Stimulated activated CD4-positive, alpha-beta T cell treated with anti-CD3 and anti-CD28 coated beads, TNF-alpha, amount 100 ng/mL, for 24 hours (primary cell): ENCODE measurements at regions not wholly inside any gene's neighbourhood (a gene's known extent, or its start where the extent isn't known, plus 50 kb on each side); places are given as distances from the start of the nearest gene placed in this dataset.

ENCODE experiments used
- DNase-seq, 3 experiments: peaks; one replicate each; pipeline ENCODE4 v3.0.0-alpha.2; 2020; ENCODE audit warnings: low read depth in 3 of 3

GRCh38 chr14:38901791-38902190 lies 201.2 kb downstream of the SEC23A start:
- DNase-seq: no peak

- DNase-seq: no peak
These were observed 202.1 kb downstream of the SEC23A start for GRCh38 chr14:38900887-38901286.

GRCh38 chr14:38887696-38888095 lies 215.3 kb downstream of the SEC23A start:
- no peak for DNase-seq

- DNase-seq: no peak
These were observed 218.9 kb downstream of the SEC23A start for GRCh38 chr14:38884109-38884508.

- DNase-seq: no peak
These were observed 219.9 kb downstream of the SEC23A start for GRCh38 chr14:38883127-38883526.

- no peak for DNase-seq
These were observed 220.5 kb downstream of the SEC23A start for GRCh38 chr14:38882533-38882932.

- no peak for DNase-seq
These were observed 222.2 kb downstream of the SEC23A start for GRCh38 chr14:38880643-38881524.

GRCh38 chr14:38877744-38878388 lies 225.2 kb downstream of the SEC23A start:
- no peak for DNase-seq

- DNase-seq: no peak
These were observed 228.3 kb downstream of the SEC23A start for GRCh38 chr14:38874721-38875120.

GRCh38 chr14:38873941-38874612 lies 229.0 kb downstream of the SEC23A start:
- DNase-seq: no peak

- no peak for DNase-seq
These were observed 232.7 kb downstream of the SEC23A start for GRCh38 chr14:38870296-38870836.

GRCh38 chr14:38868399-38869290 lies 234.4 kb downstream of the SEC23A start:
- no peak for DNase-seq

- DNase-seq: peak; percentile 17 to 30 (median 30)
These were observed 235.4 kb downstream of the SEC23A start for GRCh38 chr14:38867561-38868150.

GRCh38 chr14:38866461-38866860 lies 236.6 kb downstream of the SEC23A start:
- no peak for DNase-seq

GRCh38 chr14:38862366-38862765 lies 240.7 kb downstream of the SEC23A start:
- DNase-seq: no peak

GRCh38 chr14:38860530-38860929 lies 242.5 kb downstream of the SEC23A start:
- DNase-seq: no peak

GRCh38 chr14:38856798-38857197 lies 246.2 kb downstream of the SEC23A start:
- DNase-seq: no peak

- DNase-seq: no peak
These were observed 247.5 kb downstream of the SEC23A start for GRCh38 chr14:38855513-38855912.

GRCh38 chr14:38851111-38851510 lies 251.9 kb downstream of the SEC23A start:
- no peak for DNase-seq

- no peak for DNase-seq
These were observed 252.4 kb downstream of the SEC23A start for GRCh38 chr14:38850664-38851063.
